ENCODE measurements at regions not wholly inside any gene's neighbourhood (a gene's known extent, or its start where the extent isn't known, plus 50 kb on each side); places are given as distances from the start of the nearest gene placed in this dataset.

GRCh38 chr5:126301056-126301455 is 122.2 kb upstream of the GRAMD2B start:
- H3K27ac ChIP-seq, result no peak overlapping the region
- no peaks in the 10 kb centered on the region for H3K4me1 ChIP-seq
- no peaks in the 10 kb centered on the region for H3K9me3 ChIP-seq
- no peaks in the 10 kb centered on the region for H3K36me3 ChIP-seq
- H3K27me3 ChIP-seq, result no peaks in the 10 kb centered on the region
- intact Hi-C loops (cut with DNase I; ENCODE audit: low total_unique reads), result no loop called here
- no peak overlapping the region for H3K4me3 ChIP-seq
- no peak for TF ChIP-seq POLR2A (IDR thresholded peaks at IDR 0.05)
- no peak for DNase-seq

DNA sequence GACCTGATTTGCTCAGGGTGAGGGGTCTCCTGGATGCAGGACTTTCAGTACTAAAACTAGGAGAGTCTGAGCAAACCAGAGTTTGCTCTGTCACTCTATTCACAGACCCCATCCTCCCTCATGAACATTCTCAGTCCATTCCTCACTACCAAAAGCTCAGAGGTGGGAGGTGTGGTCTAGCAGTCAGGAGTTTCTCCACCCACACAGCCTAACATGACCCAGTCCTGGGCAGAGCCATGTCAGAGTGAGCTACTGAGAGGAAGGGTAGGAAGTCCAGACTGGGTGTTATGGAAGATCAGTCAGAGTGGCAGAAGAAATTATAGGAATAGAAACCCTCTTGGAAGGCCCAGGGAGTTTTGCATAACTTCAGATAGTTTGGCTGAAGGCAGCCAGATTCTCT is 113.3 kb upstream of the GRAMD2B start:
- Histone ChIP-seq H3K27ac (no peak overlapping the region), H3K4me3 (no peak overlapping the region), H3K4me1 (no peaks in the 10 kb centered on the region), H3K27me3 (no peaks in the 10 kb centered on the region), H3K9me3 (no peaks in the 10 kb centered on the region), H3K36me3 (no peaks in the 10 kb centered on the region)
- TF ChIP-seq POLR2A (IDR thresholded peaks at IDR 0.05), result no peak
- TF ChIP-seq, protein P1, sequence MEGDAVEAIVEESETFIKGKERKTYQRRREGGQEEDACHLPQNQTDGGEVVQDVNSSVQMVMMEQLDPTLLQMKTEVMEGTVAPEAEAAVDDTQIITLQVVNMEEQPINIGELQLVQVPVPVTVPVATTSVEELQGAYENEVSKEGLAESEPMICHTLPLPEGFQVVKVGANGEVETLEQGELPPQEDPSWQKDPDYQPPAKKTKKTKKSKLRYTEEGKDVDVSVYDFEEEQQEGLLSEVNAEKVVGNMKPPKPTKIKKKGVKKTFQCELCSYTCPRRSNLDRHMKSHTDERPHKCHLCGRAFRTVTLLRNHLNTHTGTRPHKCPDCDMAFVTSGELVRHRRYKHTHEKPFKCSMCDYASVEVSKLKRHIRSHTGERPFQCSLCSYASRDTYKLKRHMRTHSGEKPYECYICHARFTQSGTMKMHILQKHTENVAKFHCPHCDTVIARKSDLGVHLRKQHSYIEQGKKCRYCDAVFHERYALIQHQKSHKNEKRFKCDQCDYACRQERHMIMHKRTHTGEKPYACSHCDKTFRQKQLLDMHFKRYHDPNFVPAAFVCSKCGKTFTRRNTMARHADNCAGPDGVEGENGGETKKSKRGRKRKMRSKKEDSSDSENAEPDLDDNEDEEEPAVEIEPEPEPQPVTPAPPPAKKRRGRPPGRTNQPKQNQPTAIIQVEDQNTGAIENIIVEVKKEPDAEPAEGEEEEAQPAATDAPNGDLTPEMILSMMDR (IDR thresholded peaks at IDR 0.05), result no peak
- intact Hi-C loops (cut with DNase I; ENCODE audit: low total_unique reads), result no loop called here
- no peak for DNase-seq

DNA sequence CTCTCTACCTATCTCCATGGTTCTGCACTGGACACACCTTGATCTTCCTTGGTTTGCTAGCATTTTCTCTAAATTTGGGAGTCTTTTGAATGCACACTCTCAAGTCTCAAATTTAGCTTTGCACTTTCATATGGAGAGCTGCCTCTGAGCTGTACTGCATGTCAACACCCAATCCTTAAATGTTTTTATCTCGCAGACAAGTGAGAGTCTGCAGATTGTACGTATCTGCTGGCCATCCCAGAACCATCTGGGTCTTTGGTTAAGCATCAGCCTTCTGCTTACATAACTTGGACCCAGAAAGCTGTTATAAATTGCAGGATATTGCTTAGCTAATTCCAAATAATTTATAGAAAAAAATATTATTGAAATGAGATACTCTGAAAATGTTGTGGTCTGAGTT is 111.4 kb upstream of the GRAMD2B start:
- H3K4me1 ChIP-seq, result no peaks in the 10 kb centered on the region
- H3K4me3 ChIP-seq, result no peak overlapping the region
- H3K27ac ChIP-seq, result no peak overlapping the region
- no peak for DNase-seq
- intact Hi-C loops (cut with DNase I; ENCODE audit: low total_unique reads), result no loop called here
- H3K36me3 ChIP-seq, result no peaks in the 10 kb centered on the region
- no peaks in the 10 kb centered on the region for H3K27me3 ChIP-seq
- no peak for TF ChIP-seq POLR2A (IDR thresholded peaks at IDR 0.05)
- TF ChIP-seq, protein P1 (IDR thresholded peaks at IDR 0.05), result no peak
- no peaks in the 10 kb centered on the region for H3K9me3 ChIP-seq

DNA sequence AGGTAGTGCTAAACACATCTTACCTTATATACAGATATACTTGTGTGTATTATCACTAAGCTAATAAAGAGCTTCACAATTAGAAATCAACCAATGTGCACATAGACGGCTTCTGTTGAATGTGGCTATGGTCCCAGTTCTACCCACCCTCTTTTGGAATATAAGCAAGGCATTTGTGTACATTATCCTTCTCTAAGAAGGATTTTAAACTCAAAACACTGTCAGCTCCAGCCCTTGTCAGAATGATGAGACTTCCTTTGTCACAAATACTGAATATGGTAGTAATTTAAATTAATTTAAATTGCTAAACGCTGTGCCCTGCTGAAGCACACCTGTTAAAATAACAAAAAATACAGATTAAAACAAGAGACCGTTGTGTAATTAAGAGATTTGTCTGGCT is 107.9 kb upstream of the GRAMD2B start:
- Histone ChIP-seq H3K4me3 (no peak overlapping the region), H3K4me1 (no peaks in the 10 kb centered on the region)
- intact Hi-C loops (cut with DNase I; ENCODE audit: low total_unique reads), result no loop called here

DNA sequence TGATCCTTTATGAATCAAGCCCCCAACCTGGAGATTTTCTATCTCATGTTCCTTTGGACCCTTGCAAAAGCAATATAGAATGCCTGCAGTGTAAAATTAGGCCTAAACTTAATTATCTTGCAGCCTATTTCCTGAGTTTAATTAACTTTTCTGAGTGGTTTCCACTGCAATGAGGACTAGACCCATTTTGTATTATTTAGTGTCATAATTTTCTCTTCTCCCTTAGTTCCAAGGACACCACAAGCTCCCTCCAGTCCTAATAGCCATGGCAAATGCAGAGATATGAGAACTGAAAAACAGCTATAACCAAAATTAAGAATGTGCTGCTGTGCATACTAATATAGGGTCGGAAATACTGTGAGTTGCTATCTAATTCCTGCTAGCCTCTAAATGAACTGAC is 90.9 kb upstream of the GRAMD2B start:
- H3K27me3 ChIP-seq, result no peaks in the 10 kb centered on the region
- H3K4me3 ChIP-seq, result no peak overlapping the region
- H3K4me1 ChIP-seq, result no peaks in the 10 kb centered on the region
- no peak for DNase-seq
- H3K36me3 ChIP-seq, result no peaks in the 10 kb centered on the region
- TF ChIP-seq, protein P1 (IDR thresholded peaks at IDR 0.05), result no peak
- TF ChIP-seq POLR2A (IDR thresholded peaks at IDR 0.05), result no peak
- H3K27ac ChIP-seq, result no peak overlapping the region
- H3K9me3 ChIP-seq, result no peaks in the 10 kb centered on the region
- intact Hi-C loops (cut with DNase I; ENCODE audit: low total_unique reads), result no loop called here

More for the DNA sequence above, 107.9 kb upstream of the GRAMD2B start:
- H3K9me3 ChIP-seq, result no peaks in the 10 kb centered on the region
- no peaks in the 10 kb centered on the region for H3K36me3 ChIP-seq
- DNase-seq, result no peak
- no peaks in the 10 kb centered on the region for H3K27me3 ChIP-seq
- no peak for TF ChIP-seq POLR2A (IDR thresholded peaks at IDR 0.05)
- TF ChIP-seq, protein P1 (IDR thresholded peaks at IDR 0.05), result no peak
- no peak overlapping the region for H3K27ac ChIP-seq

GRCh38 chr5:126334760-126335159 is 88.4 kb upstream of the GRAMD2B start:
- Histone ChIP-seq H3K4me1 (no peaks in the 10 kb centered on the region), H3K27me3 (no peaks in the 10 kb centered on the region), H3K27ac (no peak overlapping the region), H3K36me3 (no peaks in the 10 kb centered on the region), H3K9me3 (no peaks in the 10 kb centered on the region), H3K4me3 (no peak overlapping the region)
- TF ChIP-seq POLR2A (IDR thresholded peaks at IDR 0.05), result no peak
- TF ChIP-seq, protein P1 (IDR thresholded peaks at IDR 0.05), result no peak
- no peak for DNase-seq
- intact Hi-C loops (cut with DNase I; ENCODE audit: low total_unique reads), result no loop called here
